Central memory CD8-positive, alpha-beta T cell (primary cell): ENCODE measurements at regions not wholly inside any gene's neighbourhood (a gene's known extent, or its start where the extent isn't known, plus 50 kb on each side); places are given as distances from the start of the nearest gene placed in this dataset.

Experiments
- ATAC-seq: fragments of 150-1000 bp; cut with Tn5 transposase; replicated peaks from 2 replicates; pipeline ENCODE4 v1.10.0; 2022; ENCODE audit warnings: mild to moderate bottlenecking, moderate FRiP score, moderate number of reproducible peaks; ENCODE audit not compliant: poor library complexity, severe bottlenecking; ENCODE audit errors: extremely low read depth
- DNase-seq, 2 donors: peaks; one replicate each; pipeline ENCODE4 v3.0.0; 2021; ENCODE audit warnings: low spot score in 2 of 2
- H3K27ac Mint-ChIP-seq: one replicate; pipeline ENCODE4 v1.8.0; 2022; ENCODE audit warnings: low read depth, mild to moderate bottlenecking, moderate library complexity, mixed read lengths
- H3K27me3 Mint-ChIP-seq: one replicate; pipeline ENCODE4 v1.8.0; 2022; ENCODE audit warnings: mixed read lengths
- H3K36me3 Mint-ChIP-seq: one replicate; pipeline ENCODE4 v1.8.0; 2022; ENCODE audit warnings: mild to moderate bottlenecking, moderate library complexity, mixed read lengths; ENCODE audit not compliant: insufficient read depth
- H3K4me1 Mint-ChIP-seq: one replicate; pipeline ENCODE4 v1.8.0; 2022; ENCODE audit warnings: mixed read lengths
- H3K4me3 Mint-ChIP-seq: one replicate; pipeline ENCODE4 v1.8.0; 2022; ENCODE audit warnings: mild to moderate bottlenecking, moderate library complexity, mixed read lengths
- H3K9me3 Mint-ChIP-seq: one replicate; pipeline ENCODE4 v1.8.0; 2022; ENCODE audit warnings: mixed read lengths

DNA sequence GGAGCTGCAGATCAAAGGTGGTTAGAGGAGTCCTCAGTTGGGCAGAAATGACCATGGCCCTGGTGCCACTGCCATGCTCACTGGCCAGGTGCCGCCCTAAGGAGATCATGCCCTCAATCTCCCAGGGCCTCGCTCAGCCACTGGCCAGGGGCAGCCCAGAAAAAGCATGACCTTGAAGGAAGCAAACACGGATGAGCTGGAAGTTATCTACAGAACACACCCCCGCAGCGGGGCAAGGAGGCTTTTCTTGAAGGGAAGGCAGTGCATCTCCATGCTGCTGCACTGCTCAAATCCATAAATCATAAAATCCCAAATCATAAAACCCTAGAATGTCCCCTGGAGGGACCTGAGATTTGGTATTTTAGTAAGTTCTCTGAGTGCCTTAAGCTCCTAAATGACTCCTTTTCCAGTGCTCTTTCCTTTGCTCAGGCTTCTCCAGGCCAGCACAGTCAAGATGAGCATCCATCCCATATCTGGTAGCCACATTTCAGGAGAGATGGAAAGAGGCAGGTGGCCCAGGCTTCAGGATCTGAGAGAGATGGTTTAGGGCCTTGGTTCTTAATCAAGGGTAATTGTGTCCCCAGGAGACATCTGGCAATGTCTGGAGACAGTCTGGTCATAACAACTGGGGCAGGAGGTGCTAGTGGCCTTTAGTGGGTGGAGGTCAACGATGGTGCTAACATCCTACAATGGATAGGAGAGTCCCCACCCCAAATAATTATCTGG, 217.3 kb downstream of the RBM19 start:
- H3K27ac Mint-ChIP-seq: no peak overlapping the region
- no peaks in the 10 kb centered on the region for H3K9me3 Mint-ChIP-seq
- ATAC-seq (no peak), DNase-seq (no peak)
- H3K4me1 Mint-ChIP-seq: no peaks in the 10 kb centered on the region
- peaks cover 71% of the 10 kb centered on the region for H3K27me3 Mint-ChIP-seq
- H3K4me3 Mint-ChIP-seq: no peak overlapping the region
- peaks cover 2% of the 10 kb centered on the region for H3K36me3 Mint-ChIP-seq

DNA sequence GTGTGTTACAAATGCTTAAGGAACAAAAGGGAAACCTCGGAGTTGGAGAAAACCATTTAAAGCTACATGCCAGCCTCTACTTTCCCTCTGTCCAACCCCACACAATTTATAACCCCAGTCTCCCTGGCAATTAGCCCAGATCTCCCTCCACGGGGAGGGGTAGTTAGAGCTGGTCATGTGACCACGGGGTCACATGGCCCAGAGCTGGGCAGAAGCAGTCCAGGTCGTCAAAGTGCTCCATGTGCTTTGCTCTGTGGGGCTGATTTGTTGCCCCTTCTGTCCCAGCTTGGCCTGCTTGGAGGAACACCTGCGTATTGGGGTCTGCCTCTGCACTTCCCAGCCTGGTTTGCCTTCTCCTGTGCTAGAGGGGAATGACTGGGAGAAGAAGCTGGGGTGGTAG, 219.1 kb downstream of the RBM19 start:
- DNase-seq: no peak
- Mint-ChIP-seq H3K36me3 (peaks cover 2% of the 10 kb centered on the region), H3K27ac (no peak overlapping the region), H3K4me1 (no peaks in the 10 kb centered on the region), H3K4me3 (no peak overlapping the region), H3K27me3 (peaks cover 66% of the 10 kb centered on the region), H3K9me3 (no peaks in the 10 kb centered on the region)
- no peak for ATAC-seq

DNA sequence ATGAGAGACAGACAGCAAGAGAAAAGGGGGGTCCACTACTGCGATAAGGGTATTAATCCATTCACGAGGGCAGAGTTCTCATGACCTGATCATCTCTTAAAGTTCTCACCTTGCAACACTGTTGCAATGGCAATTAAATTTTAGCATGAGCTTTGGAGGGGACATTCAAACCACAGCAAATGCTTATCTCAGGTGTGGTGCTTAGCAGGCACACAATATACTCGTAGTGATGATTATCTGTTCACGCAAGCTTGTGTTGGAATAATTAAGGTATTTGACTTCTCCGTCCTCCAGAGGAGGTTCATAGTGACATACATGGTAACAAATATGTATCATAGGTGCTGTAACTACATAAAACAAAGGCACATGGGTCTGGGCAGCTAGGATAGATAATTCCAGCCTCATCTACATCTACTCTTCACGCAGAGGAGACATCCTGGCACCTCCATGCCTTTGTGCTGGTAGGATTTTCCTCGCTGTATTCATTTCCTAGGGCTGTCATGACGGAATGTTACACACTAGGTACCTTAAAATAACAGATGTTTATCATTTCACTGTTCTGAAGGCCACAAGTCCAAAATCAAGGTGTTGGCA, 221.2 kb downstream of the RBM19 start:
- ATAC-seq (no peak), DNase-seq (no peak)
- Mint-ChIP-seq H3K4me3 (no peak overlapping the region), H3K9me3 (no peaks in the 10 kb centered on the region), H3K27me3 (peaks cover 85% of the 10 kb centered on the region), H3K4me1 (no peaks in the 10 kb centered on the region), H3K36me3 (peaks cover 2% of the 10 kb centered on the region), H3K27ac (no peak overlapping the region)

DNA sequence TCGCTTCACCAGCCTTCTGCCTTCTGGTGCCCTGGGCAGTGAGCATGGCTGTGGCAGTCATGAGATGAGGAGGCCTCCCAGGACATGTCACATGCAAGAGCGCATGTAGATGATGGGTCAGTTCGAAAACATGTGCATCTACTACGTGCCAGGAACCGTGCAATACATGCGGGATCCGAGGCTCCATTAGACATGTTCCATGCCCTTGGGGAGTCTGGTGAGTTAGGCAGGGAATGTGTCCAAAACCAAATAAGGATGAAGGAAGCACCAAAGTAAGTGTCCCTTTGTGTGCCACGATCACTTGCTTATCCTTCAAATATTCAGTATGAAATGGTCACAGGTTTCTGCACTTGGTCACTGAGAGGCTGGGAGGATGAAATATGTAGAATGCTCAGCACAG, 223.3 kb downstream of the RBM19 start:
- no peaks in the 10 kb centered on the region for H3K9me3 Mint-ChIP-seq
- no peak for ATAC-seq
- H3K27me3 Mint-ChIP-seq: peaks cover 85% of the 10 kb centered on the region
- no peak for DNase-seq
- no peak overlapping the region for H3K27ac Mint-ChIP-seq
- no peaks in the 10 kb centered on the region for H3K4me1 Mint-ChIP-seq
- H3K36me3 Mint-ChIP-seq: peaks cover 2% of the 10 kb centered on the region
- H3K4me3 Mint-ChIP-seq: no peak overlapping the region

DNA sequence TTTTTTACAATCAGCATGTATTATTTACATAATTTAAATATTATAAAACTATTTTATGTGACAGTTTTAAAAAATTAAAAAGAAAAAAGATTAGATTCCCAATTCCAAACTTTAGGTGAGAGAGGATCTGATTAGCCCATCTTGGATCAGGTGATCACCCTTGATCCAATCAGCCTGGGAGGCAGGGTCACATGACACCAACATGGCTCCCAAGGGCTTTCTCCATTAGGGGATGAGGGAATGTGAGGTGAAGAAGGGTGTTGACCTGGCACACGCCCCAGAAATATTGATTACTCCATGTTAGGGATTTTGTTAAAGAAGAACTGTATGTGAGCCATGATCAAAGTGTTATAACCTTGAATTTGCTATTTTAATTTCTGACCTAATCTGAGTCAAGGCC, 225.4 kb downstream of the RBM19 start:
- H3K4me1 Mint-ChIP-seq: no peaks in the 10 kb centered on the region
- no peaks in the 10 kb centered on the region for H3K9me3 Mint-ChIP-seq

DNA sequence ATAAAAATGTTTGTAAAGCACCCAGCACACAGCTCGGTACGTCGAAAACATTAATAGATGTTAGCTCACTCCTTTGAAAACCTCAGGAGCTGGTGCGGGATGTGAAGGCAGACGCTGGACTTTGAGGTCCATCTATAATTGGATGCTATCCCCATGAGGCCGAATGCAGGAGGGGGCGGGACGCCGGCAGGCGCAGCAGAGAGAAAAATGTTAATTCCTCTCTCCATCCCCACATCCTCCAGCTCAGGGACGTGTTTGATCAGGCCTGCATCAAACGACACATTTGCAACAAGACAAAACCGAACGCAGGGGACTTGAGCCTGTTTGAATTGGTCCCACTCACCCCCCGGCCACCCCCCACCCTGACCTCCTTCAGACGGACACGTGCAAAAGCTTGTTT, 231.0 kb downstream of the RBM19 start:
- Mint-ChIP-seq H3K27ac (no peak overlapping the region), H3K4me1 (no peaks in the 10 kb centered on the region), H3K9me3 (no peaks in the 10 kb centered on the region), H3K27me3 (peaks cover 47% of the 10 kb centered on the region), H3K4me3 (no peak overlapping the region), H3K36me3 (no peaks in the 10 kb centered on the region)
- DNase-seq (no peak), ATAC-seq (no peak)

More for the DNA sequence above, 225.4 kb downstream of the RBM19 start:
- H3K4me3 Mint-ChIP-seq: no peak overlapping the region
- ATAC-seq (no peak), DNase-seq (no peak)
- H3K36me3 Mint-ChIP-seq: peaks cover 2% of the 10 kb centered on the region
- peaks cover 81% of the 10 kb centered on the region for H3K27me3 Mint-ChIP-seq
- no peak overlapping the region for H3K27ac Mint-ChIP-seq

DNA sequence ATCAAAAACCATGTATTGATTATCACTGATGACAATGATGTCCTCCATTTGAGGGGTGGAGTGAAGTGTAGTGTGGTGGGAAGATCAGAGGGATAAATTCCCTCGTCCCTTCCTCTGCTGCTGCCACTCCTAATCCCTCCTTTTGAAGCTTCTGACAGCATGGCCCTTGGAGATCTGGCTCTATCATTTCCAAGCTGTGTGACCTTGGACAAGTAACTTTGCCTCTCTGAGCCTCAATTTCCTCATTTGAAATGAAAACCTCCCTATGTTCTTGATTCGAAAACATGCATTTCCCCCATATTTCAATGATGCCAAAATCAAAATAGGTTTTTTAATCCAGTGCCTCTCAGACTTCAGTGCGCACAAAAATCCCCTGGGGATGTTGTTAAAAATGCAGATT, 231.6 kb downstream of the RBM19 start:
- no peak for DNase-seq
- Mint-ChIP-seq H3K27ac (no peak overlapping the region), H3K36me3 (no peaks in the 10 kb centered on the region), H3K4me1 (no peaks in the 10 kb centered on the region), H3K27me3 (peaks cover 42% of the 10 kb centered on the region), H3K4me3 (no peak overlapping the region), H3K9me3 (no peaks in the 10 kb centered on the region)
- no peak for ATAC-seq

DNA sequence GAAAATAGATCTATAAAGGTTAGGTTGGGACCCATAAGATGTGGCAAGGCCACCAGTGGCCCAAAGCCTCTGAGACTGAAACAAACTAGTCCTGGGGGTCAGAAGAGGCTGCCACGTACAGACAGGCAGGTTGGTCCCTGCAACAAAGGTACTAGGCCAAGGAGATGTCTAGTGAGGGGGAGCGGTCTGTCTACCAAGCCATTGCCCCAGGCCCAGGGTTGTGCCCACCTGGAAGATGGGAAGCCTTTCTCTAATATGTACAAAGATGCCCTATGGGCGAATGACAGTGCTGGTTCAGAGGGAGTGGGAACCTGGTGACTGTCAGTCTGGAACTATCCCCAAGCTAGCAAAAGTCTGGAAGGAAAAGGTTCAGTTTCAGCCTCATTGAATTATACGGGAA, 233.2 kb downstream of the RBM19 start:
- Mint-ChIP-seq H3K9me3 (no peaks in the 10 kb centered on the region), H3K4me1 (no peaks in the 10 kb centered on the region), H3K4me3 (no peak overlapping the region), H3K27me3 (peaks cover 26% of the 10 kb centered on the region), H3K27ac (no peak overlapping the region), H3K36me3 (no peaks in the 10 kb centered on the region)
- no peak for ATAC-seq
- DNase-seq: no peak

DNA sequence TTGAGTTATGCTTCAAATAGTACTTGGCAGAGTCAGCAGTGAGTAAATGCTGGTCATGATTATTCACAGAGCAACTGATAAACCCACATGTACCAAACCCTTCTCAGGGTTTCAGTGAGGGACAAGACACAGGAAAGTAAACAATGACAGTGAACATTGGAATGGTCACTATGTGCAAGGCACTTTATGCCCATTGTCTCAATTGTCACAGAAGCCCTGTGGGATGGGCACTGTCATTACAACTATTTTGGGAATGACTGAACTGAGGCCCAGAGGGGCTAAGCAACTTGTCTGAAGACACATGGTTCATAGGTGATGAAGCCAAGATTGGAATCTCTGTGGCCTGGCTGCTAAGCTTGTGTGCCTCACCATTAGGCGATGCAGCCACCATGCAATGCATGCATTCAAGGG, 238.5 kb downstream of the RBM19 start:
- no peak overlapping the region for H3K27ac Mint-ChIP-seq

DNA sequence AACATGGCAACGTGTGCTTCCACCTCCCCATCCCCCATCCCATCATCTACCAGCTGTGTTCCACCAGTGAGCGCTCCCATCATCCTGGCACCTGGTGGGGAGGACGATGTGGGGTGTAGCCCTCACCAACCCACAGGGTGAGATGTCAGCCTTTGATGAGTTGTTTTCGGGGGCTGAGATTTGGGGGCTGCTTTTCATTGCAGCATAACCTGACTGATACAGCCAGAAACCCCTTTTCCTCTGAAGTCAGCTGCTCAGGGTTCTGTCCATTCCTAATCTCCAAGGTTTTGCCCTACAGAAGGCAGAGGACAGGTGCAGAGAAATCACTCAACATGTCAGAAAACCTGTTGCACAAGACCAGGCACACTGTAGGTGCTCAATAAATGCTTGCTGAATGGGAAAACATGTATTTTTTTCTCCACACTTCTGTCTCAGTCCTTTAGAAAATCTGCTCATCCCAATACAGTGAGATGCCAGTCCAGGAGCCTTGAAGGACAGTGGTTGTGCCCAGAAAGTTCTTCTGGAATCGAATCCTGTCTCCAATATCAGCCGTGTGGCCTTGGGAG, 239.8 kb downstream of the RBM19 start:
- Mint-ChIP-seq H3K27me3 (peaks cover 6% of the 10 kb centered on the region), H3K36me3 (no peaks in the 10 kb centered on the region), H3K4me1 (no peaks in the 10 kb centered on the region), H3K9me3 (no peaks in the 10 kb centered on the region), H3K27ac (no peak overlapping the region), H3K4me3 (no peak overlapping the region)
- ATAC-seq (no peak), DNase-seq (no peak)

More for the DNA sequence above, 238.5 kb downstream of the RBM19 start:
- ATAC-seq (no peak), DNase-seq (no peak)
- H3K27me3 Mint-ChIP-seq: peaks cover 6% of the 10 kb centered on the region
- H3K36me3 Mint-ChIP-seq: no peaks in the 10 kb centered on the region
- H3K4me3 Mint-ChIP-seq: no peak overlapping the region
- H3K4me1 Mint-ChIP-seq: no peaks in the 10 kb centered on the region
- no peaks in the 10 kb centered on the region for H3K9me3 Mint-ChIP-seq

DNA sequence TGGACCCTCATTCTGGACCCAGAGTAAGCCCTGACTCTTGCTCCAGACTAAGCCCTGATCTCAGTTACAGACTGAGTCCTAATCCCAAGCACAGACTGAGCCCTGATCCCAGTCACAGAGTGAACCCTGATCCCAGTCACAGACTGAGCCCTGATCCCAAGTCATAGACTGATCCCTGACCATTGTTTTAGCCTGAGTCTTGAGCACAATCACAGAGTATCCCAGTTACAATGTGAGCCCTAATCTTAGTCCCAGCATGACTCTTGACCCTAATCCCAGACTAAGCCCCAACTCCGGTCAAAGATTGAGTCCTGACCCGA, 240.6 kb downstream of the RBM19 start:
- no peaks in the 10 kb centered on the region for H3K36me3 Mint-ChIP-seq
- no peak overlapping the region for H3K27ac Mint-ChIP-seq
- no peaks in the 10 kb centered on the region for H3K9me3 Mint-ChIP-seq
- H3K27me3 Mint-ChIP-seq: peaks cover 5% of the 10 kb centered on the region
- H3K4me3 Mint-ChIP-seq: no peak overlapping the region
- no peak for ATAC-seq
- no peaks in the 10 kb centered on the region for H3K4me1 Mint-ChIP-seq
- no peak for DNase-seq

DNA sequence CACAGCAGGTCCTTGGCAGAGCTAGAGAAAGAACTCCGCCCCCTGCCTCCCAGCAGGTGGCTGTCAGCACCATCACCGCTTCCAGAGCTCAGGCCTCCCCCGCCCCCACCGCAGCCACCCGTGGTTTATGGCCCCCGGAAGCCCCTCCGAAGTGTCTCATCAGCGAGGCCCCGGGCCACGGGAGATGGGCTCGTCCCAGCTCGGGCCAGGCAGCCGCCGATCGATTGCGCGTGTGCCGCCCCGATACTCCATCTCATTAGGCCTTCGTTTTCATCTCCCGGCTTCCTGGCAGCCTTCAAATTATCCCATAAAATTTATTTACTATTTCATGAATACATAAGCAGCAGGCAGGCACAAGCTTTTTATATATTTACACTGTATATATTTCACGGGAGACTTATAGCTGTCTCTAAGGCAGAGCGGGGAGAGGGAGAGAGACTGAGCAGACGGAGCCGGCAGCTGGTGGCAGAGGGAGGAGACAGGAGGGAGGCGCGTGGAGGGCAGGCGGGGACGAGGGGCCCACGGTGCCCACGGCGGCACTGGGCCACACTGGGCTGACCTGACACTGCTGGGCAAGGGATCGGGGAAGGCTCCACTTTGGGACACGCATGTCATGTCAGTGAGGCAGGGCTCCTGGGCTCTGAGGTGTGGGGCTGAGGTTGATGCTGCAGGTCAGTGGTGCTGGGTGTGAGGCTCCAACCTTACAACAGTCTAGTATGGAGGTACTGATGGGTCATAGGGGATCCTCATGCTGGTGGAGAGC, 241.2 kb downstream of the RBM19 start:
- H3K36me3 Mint-ChIP-seq: no peaks in the 10 kb centered on the region
- no peak for ATAC-seq
- DNase-seq: no peak

DNA sequence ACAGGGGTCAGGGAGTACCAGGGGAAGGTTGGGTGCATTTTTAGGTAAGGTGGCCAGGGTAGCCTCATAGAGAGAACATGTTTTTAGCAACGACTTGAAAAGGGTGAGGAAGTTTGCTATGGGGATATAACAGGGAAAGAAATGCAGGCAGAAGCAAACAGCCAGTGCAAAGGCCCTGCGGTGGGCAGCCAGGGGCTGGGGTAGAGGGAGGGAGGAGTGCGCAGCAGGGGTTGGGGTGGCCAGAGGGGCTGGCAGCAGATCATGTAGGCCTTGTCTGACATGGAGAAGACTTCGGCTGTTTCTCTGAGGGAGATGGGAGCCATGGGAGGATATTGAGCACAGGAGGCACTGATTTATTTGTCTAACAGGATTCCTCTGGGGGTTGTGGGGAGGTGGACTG, 242.5 kb downstream of the RBM19 start:
- Mint-ChIP-seq H3K9me3 (no peaks in the 10 kb centered on the region), H3K36me3 (no peaks in the 10 kb centered on the region), H3K4me3 (no peak overlapping the region), H3K4me1 (no peaks in the 10 kb centered on the region), H3K27me3 (no peaks in the 10 kb centered on the region), H3K27ac (no peak overlapping the region)
- ATAC-seq (no peak), DNase-seq (no peak)

More for the DNA sequence above, 241.2 kb downstream of the RBM19 start:
- Mint-ChIP-seq H3K4me1 (no peaks in the 10 kb centered on the region), H3K4me3 (no peak overlapping the region), H3K27ac (no peak overlapping the region), H3K27me3 (no peaks in the 10 kb centered on the region), H3K9me3 (no peaks in the 10 kb centered on the region)
